BLaER1 treated with 17β-estradiol and CSF1 and Interleukin-3, amounts not matched to agents 10 nM and 100 nM (cell line): ENCODE measurements at regions not wholly inside any gene's neighbourhood (a gene's known extent, or its start where the extent isn't known, plus 50 kb on each side); places are given as distances from the start of the nearest gene placed in this dataset.
"Not testable (repeated sequence)": the region's sequence is repeated elsewhere in the genome, so short reads cannot be mapped to it uniquely, and the experiment has no call there.

Experiments
- H3K27ac ChIP-seq, 11 experiments: shearing (Covaris generic); formaldehyde crosslinking; 2 replicates each; pipeline ENCODE4 v1.8.1; 2022
- H3K27me3 ChIP-seq, 11 experiments: shearing (Covaris generic); formaldehyde crosslinking; 2 replicates each; pipeline ENCODE4 v1.8.1; 2022
- H3K36me3 ChIP-seq, 11 experiments: shearing (Covaris generic); formaldehyde crosslinking; 2 replicates each; pipeline ENCODE4 v1.8.1; 2022
- H3K4me1 ChIP-seq, 10 experiments: shearing (Covaris generic); formaldehyde crosslinking; 2 replicates each; pipeline ENCODE4 v1.8.1; 2022
- H3K4me2 ChIP-seq, 11 experiments: shearing (Covaris generic); formaldehyde crosslinking; 2 replicates each; pipeline ENCODE4 v1.8.1; 2022
- H3K4me3 ChIP-seq, 10 experiments: shearing (Covaris generic); formaldehyde crosslinking; 2 replicates each; pipeline ENCODE4 v1.8.1; 2022
- H3K9ac ChIP-seq, 11 experiments: shearing (Covaris generic); formaldehyde crosslinking; 2 replicates each; pipeline ENCODE4 v1.8.1; 2022
- H3K9me3 ChIP-seq, 11 experiments: shearing (Covaris generic); formaldehyde crosslinking; replicated peaks in 1 of 11; 2 replicates each; pipeline ENCODE4 v1.8.1; 2022
- H4K20me1 ChIP-seq, 11 experiments: shearing (Covaris generic); formaldehyde crosslinking; 2 replicates each; pipeline ENCODE4 v1.8.1; 2022
- Cebpa-rat ChIP-seq, 11 experiments: shearing (Covaris generic); IDR thresholded peaks; 2 replicates each; pipeline ENCODE4 v1.8.1; 2022

GRCh38 chr12:56872366-56872765 is 61.8 kb downstream of the SDR9C7 start:
- H3K27me3 ChIP-seq: no peaks in the 10 kb centered on the region
- no peak overlapping the region for H3K4me3 ChIP-seq
- H3K9me3 ChIP-seq: peaks cover 29 to 59% (median 44%) of the 10 kb centered on the region in 11 experiments
- no peaks in the 10 kb centered on the region for H3K36me3 ChIP-seq
- H3K4me2 ChIP-seq: no peak overlapping the region
- no peak overlapping the region for H3K9ac ChIP-seq
- H3K27ac ChIP-seq: no peak overlapping the region
- no peak for TF ChIP-seq Cebpa-rat (IDR thresholded peaks at IDR 0.05)
- peaks cover 0 to 6% (median 0%) of the 10 kb centered on the region in 10 experiments; a peak in 2 of 20 replicates for H3K4me1 ChIP-seq
- H4K20me1 ChIP-seq: no peaks in the 10 kb centered on the region

DNA sequence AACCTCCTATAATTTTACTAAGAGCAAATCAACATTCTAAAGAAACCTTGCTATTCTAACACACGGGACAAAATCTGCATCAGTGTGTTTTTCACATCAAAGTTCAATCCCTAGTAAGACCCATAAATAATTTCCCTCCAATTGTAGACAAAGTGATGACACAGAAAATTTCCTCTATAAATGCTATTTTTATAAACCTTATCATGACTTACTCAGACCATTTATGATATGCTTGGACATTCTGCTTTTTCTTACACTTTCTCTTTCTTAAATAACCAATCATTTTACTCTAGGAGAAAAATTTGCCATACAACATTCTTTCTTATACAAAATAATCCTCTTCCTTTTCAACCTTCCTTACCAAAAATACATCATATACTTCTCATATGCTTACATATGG is 67.0 kb downstream of the SDR9C7 start:
- no peak overlapping the region for H3K4me3 ChIP-seq
- TF ChIP-seq Cebpa-rat (IDR thresholded peaks at IDR 0.05): no peak
- H4K20me1 ChIP-seq: no peaks in the 10 kb centered on the region
- H3K9ac ChIP-seq: no peak overlapping the region
- H3K4me1 ChIP-seq: no peaks in the 10 kb centered on the region
- H3K27me3 ChIP-seq: no peaks in the 10 kb centered on the region
- H3K36me3 ChIP-seq: 0 out of 22 replicates have a peak, but pooled peaks cover 0 to 4% (median 0%) of the 10 kb centered on the region in 11 experiments
- H3K9me3 ChIP-seq: peaks cover 78 to 91% (median 81%) of the 10 kb centered on the region in 11 experiments
- no peak overlapping the region for H3K4me2 ChIP-seq
- no peak overlapping the region for H3K27ac ChIP-seq

- Histone ChIP-seq H3K9me3 (peaks cover 85 to 95% (median 87%) of the 10 kb centered on the region in 11 experiments), H3K4me1 (no peaks in the 10 kb centered on the region)
- TF ChIP-seq Cebpa-rat (IDR thresholded peaks at IDR 0.05): no peak
Observed at GRCh38 chr12:56866493-56866892, 67.7 kb downstream of the SDR9C7 start.

GRCh38 chr12:56864318-56864717 is 69.9 kb downstream of the SDR9C7 start:
- TF ChIP-seq Cebpa-rat (IDR thresholded peaks at IDR 0.05): no peak
- Histone ChIP-seq H3K4me2 (no peak overlapping the region), H3K27ac (no peak overlapping the region), H3K4me3 (peak overlapping the region in 6 of 10 experiments; percentile 8 to 41 (median 31); a peak in 7 of 20 replicates), H3K9me3 (peaks cover 85 to 95% (median 94%) of the 10 kb centered on the region in 11 experiments), H3K27me3 (no peaks in the 10 kb centered on the region), H3K4me1 (no peaks in the 10 kb centered on the region), H4K20me1 (no peaks in the 10 kb centered on the region), H3K36me3 (0 out of 22 replicates have a peak, but pooled peaks cover 0 to 4% (median 0%) of the 10 kb centered on the region in 11 experiments), H3K9ac (no peak overlapping the region)

More at GRCh38 chr12:56866493-56866892, 67.7 kb downstream of the SDR9C7 start:
- H3K9ac ChIP-seq: no peak overlapping the region
- no peak overlapping the region for H3K4me3 ChIP-seq
- 0 out of 22 replicates have a peak, but pooled peaks cover 0 to 4% (median 0%) of the 10 kb centered on the region in 11 experiments for H3K36me3 ChIP-seq
- H3K4me2 ChIP-seq: no peak overlapping the region
- no peak overlapping the region for H3K27ac ChIP-seq
- no peaks in the 10 kb centered on the region for H3K27me3 ChIP-seq
- no peaks in the 10 kb centered on the region for H4K20me1 ChIP-seq

- Histone ChIP-seq H3K9me3 (peaks cover 79 to 91% (median 89%) of the 10 kb centered on the region in 11 experiments), H3K27ac (no peak overlapping the region), H3K4me3 (peak overlapping the region in 4 of 10 experiments; percentile 8 to 41 (median 28); a peak in 3 of 20 replicates), H3K4me1 (no peaks in the 10 kb centered on the region), H3K4me2 (no peak overlapping the region), H3K27me3 (no peaks in the 10 kb centered on the region), H4K20me1 (no peaks in the 10 kb centered on the region), H3K36me3 (0 out of 22 replicates have a peak, but pooled peaks cover 0 to 4% (median 0%) of the 10 kb centered on the region in 11 experiments), H3K9ac (no peak overlapping the region)
- TF ChIP-seq Cebpa-rat (IDR thresholded peaks at IDR 0.05): no peak
Observed at GRCh38 chr12:56863789-56864188, 70.4 kb downstream of the SDR9C7 start.

DNA sequence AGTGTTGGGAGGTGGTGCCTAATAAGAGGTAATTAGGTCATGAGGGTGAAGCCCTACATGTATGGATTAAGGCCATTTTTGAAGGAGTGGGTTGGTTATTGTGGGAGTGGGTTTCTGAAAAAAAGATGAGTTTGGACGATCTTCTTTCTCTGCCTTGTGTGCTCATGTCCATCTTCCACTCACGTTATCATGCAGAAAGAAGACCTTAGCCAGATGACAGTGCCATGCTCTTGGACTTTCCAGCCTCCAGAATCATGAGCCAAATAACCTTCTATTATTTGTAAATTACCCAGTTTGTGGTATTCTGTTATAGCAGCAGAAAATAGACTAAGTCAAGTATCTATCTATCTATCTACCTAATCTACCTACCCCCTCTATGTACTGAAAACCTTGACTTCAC is 71.9 kb downstream of the SDR9C7 start:
- H3K9ac ChIP-seq: no peak overlapping the region
- H3K9me3 ChIP-seq: peaks cover 64 to 80% (median 75%) of the 10 kb centered on the region in 11 experiments
- H3K27ac ChIP-seq: no peak overlapping the region
- 0 out of 22 replicates have a peak, but pooled peaks cover 0 to 4% (median 0%) of the 10 kb centered on the region in 11 experiments for H3K36me3 ChIP-seq
- TF ChIP-seq Cebpa-rat (IDR thresholded peaks at IDR 0.05): no peak
- H3K4me1 ChIP-seq: no peaks in the 10 kb centered on the region
- no peak overlapping the region for H3K4me3 ChIP-seq
- H3K27me3 ChIP-seq: no peaks in the 10 kb centered on the region
- no peaks in the 10 kb centered on the region for H4K20me1 ChIP-seq
- no peak overlapping the region for H3K4me2 ChIP-seq

- not testable (repeated sequence) for H3K4me1 ChIP-seq, H3K9ac ChIP-seq, H3K4me3 ChIP-seq, H3K36me3 ChIP-seq, H3K27me3 ChIP-seq, H4K20me1 ChIP-seq, H3K4me2 ChIP-seq, H3K27ac ChIP-seq
- peaks cover 33 to 56% (median 45%) of the 10 kb centered on the region in 11 experiments for H3K9me3 ChIP-seq
Observed at GRCh38 chr12:56853392-56853978, 80.7 kb downstream of the SDR9C7 start.

DNA sequence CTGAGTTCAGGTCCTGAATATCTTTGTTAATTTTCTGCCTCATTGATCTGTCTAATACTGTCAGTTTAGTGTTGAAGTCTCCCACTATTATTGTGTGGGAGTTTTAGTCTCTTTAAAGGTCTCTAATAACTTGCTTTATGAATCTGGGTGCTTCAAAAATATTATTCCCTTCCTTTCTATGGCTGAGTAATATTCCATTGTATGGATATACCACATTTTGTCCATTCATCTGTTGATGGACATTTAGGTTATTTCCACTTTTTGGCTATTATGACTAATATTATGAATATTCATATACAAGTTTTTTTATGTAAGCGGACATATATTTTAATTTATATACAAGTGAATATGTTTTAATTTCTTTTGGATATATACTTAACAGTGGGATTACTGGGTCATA is 82.7 kb downstream of the SDR9C7 start:
- Histone ChIP-seq H3K27me3 (no peaks in the 10 kb centered on the region), H3K9me3 (peaks cover 33 to 61% (median 43%) of the 10 kb centered on the region in 11 experiments), H3K36me3 (no peaks in the 10 kb centered on the region), H4K20me1 (no peaks in the 10 kb centered on the region), H3K27ac (no peak overlapping the region), H3K9ac (no peak overlapping the region), H3K4me3 (no peak overlapping the region), H3K4me1 (no peaks in the 10 kb centered on the region), H3K4me2 (no peak overlapping the region)
- no peak for TF ChIP-seq Cebpa-rat (IDR thresholded peaks at IDR 0.05)

- Histone ChIP-seq H3K4me3 (no peak overlapping the region), H3K36me3 (no peaks in the 10 kb centered on the region), H3K4me1 (peaks cover 14 to 21% (median 20%) of the 10 kb centered on the region in 10 experiments), H3K9ac (no peak overlapping the region), H3K4me2 (no peak overlapping the region), H3K27ac (no peak overlapping the region), H3K27me3 (no peaks in the 10 kb centered on the region), H3K9me3 (peaks cover 0 to 4% (median 0%) of the 10 kb centered on the region in 11 experiments; a peak in 1 of 22 replicates), H4K20me1 (no peaks in the 10 kb centered on the region)
- no peak for TF ChIP-seq Cebpa-rat (IDR thresholded peaks at IDR 0.05)
Observed at GRCh38 chr12:56840922-56841321, 77.8 kb downstream of the HSD17B6 start.

DNA sequence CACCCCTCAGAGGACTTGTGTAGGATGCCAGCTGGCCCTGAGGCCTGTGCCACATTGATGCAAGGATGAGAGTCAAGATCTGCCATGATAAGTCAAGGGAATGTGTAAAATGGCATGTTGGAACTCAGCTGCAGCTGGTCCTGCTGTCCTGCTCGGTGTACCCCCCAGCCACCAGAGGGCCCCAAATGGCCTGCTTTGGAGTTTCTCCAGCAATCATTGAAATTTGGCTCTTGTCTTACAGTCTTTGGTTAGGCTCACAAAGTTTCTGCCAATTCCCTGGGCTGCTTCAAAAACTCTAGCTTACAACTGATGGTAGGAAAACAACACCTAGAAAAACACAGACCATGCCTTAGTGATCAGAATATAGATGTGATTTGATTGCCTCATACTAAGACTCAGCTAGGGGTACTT is 76.8 kb downstream of the HSD17B6 start:
- no peak overlapping the region for H3K4me3 ChIP-seq
- no peak overlapping the region for H3K4me2 ChIP-seq
- no peak for TF ChIP-seq Cebpa-rat (IDR thresholded peaks at IDR 0.05)
- H3K27ac ChIP-seq: no peak overlapping the region
- peaks cover 14 to 26% (median 24%) of the 10 kb centered on the region in 10 experiments for H3K4me1 ChIP-seq
- H3K36me3 ChIP-seq: no peaks in the 10 kb centered on the region
- H4K20me1 ChIP-seq: no peaks in the 10 kb centered on the region
- H3K9ac ChIP-seq: no peak overlapping the region
- no peaks in the 10 kb centered on the region for H3K27me3 ChIP-seq
- H3K9me3 ChIP-seq: no peaks in the 10 kb centered on the region
